ENCODE measurements at regions not wholly inside any gene's neighbourhood (a gene's known extent, or its start where the extent isn't known, plus 50 kb on each side); places are given as distances from the start of the nearest gene placed in this dataset.

GRCh38 chr12:115449526-115449925, 765.6 kb upstream of the TBX3 start:
- RAD21 ChIA-PET (ENCODE audit: low non-redundant PET in 1 of 2, low total read pairs in 2 of 2, uncharacterized antibody in 2 of 2, unreplicated experiment in 2 of 2) = no interaction called here
- no TSS peak for BruUV-seq (replicated peaks)
- intact Hi-C loops (cut with micrococcal nuclease) = no loop called here

More at GRCh38 chr12:115449526-115449925, 765.6 kb upstream of the TBX3 start:
- ChIA-PET CTCF (no interaction called here), POLR2A (no interaction called here)
- Histone ChIP-seq H3K4me2 (ENCODE audit: low read length) (no peak overlapping the region), H3K9me2 (ENCODE audit: insufficient read depth) (no peaks in the 10 kb centered on the region), H2AFZ (ENCODE audit: low read depth, low read length, poor library complexity, severe bottlenecking) (no peak overlapping the region), H4K20me1 (ENCODE audit: insufficient read depth) (no peaks in the 10 kb centered on the region), H3K4me1 (ENCODE audit: control insufficient read depth in 1 of 2, insufficient read depth in 2 of 2, low read length in 2 of 2) (peaks cover 13 to 16% of the 10 kb centered on the region in 2 experiments; a peak in 3 of 4 replicates), H3K9me3 (ENCODE audit: control insufficient read depth in 1 of 2, insufficient read depth in 1 of 2, low read depth in 1 of 2, low read length in 2 of 2) (no peaks in the 10 kb centered on the region), H3K4me3 (replicated peaks in 1 of 2; ENCODE audit: low read depth in 1 of 2, low read length in 2 of 2) (no peak overlapping the region), H3K27ac (ENCODE audit: low read depth, low read length) (no peak overlapping the region), H3K27me3 (ENCODE audit: insufficient read depth, low read length) (peaks cover 5% of the 10 kb centered on the region; the same call in 1 of the 2 replicates), H3K9ac (ENCODE audit: low read length) (no peak overlapping the region), H3K79me2 (ENCODE audit: insufficient read depth, low read length) (no peaks in the 10 kb centered on the region), H3K36me3 (ENCODE audit: control insufficient read depth in 1 of 2, insufficient read depth in 2 of 2, low read length in 2 of 2) (no peaks in the 10 kb centered on the region)
- TF ChIP-seq CEBPB (IDR thresholded peaks at IDR 0.05; ENCODE audit: low read depth) = no peak
- TF ChIP-seq YY1 (IDR thresholded peaks at IDR 0.05; ENCODE audit: extremely low read depth, insufficient replicate concordance, low read depth, low read length) = no peak
- TF ChIP-seq EGR1 (IDR thresholded peaks at IDR 0.05; ENCODE audit: low read depth) = no peak
- TF ChIP-seq, protein P1, sequence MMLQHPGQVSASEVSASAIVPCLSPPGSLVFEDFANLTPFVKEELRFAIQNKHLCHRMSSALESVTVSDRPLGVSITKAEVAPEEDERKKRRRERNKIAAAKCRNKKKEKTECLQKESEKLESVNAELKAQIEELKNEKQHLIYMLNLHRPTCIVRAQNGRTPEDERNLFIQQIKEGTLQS (IDR thresholded peaks at IDR 0.05) = no peak
- TF ChIP-seq CBX3 (IDR thresholded peaks at IDR 0.05; ENCODE audit: low read depth) = no peak
- TF ChIP-seq SP1 (IDR thresholded peaks at IDR 0.05; ENCODE audit: low read depth) = no peak
- TF ChIP-seq MAX (IDR thresholded peaks at IDR 0.05) = no peak
- no peak for TF ChIP-seq ZFX (IDR thresholded peaks at IDR 0.05)
- TF ChIP-seq POLR2A (IDR thresholded peaks at IDR 0.05; ENCODE audit: borderline replicate concordance, extremely low read depth, insufficient read depth, insufficient read length) = no peak
- TF ChIP-seq RAD21 (IDR thresholded peaks at IDR 0.05; ENCODE audit: low read depth) = no peak
- TF ChIP-seq, protein P2, sequence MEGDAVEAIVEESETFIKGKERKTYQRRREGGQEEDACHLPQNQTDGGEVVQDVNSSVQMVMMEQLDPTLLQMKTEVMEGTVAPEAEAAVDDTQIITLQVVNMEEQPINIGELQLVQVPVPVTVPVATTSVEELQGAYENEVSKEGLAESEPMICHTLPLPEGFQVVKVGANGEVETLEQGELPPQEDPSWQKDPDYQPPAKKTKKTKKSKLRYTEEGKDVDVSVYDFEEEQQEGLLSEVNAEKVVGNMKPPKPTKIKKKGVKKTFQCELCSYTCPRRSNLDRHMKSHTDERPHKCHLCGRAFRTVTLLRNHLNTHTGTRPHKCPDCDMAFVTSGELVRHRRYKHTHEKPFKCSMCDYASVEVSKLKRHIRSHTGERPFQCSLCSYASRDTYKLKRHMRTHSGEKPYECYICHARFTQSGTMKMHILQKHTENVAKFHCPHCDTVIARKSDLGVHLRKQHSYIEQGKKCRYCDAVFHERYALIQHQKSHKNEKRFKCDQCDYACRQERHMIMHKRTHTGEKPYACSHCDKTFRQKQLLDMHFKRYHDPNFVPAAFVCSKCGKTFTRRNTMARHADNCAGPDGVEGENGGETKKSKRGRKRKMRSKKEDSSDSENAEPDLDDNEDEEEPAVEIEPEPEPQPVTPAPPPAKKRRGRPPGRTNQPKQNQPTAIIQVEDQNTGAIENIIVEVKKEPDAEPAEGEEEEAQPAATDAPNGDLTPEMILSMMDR (IDR thresholded peaks at IDR 0.05 in 2 of 3, conservative IDR thresholded peaks at IDR 0.05 in 1 of 3; ENCODE audit: borderline replicate concordance in 1 of 3, insufficient read depth in 1 of 3, low read depth in 2 of 3, low read length in 2 of 3) = no peak
- no peak for TF ChIP-seq SIN3A (IDR thresholded peaks at IDR 0.05; ENCODE audit: low read depth)
- TF ChIP-seq POLR2AphosphoS5 (IDR thresholded peaks at IDR 0.05; ENCODE audit: low read depth, low read length) = no peak
- no peak for TF ChIP-seq FOSL1 (IDR thresholded peaks at IDR 0.05; ENCODE audit: low read depth)
- TF ChIP-seq ZNF274 (IDR thresholded peaks at IDR 0.05; ENCODE audit: low read depth, low read length) = no peak
- TF ChIP-seq, protein P3, sequence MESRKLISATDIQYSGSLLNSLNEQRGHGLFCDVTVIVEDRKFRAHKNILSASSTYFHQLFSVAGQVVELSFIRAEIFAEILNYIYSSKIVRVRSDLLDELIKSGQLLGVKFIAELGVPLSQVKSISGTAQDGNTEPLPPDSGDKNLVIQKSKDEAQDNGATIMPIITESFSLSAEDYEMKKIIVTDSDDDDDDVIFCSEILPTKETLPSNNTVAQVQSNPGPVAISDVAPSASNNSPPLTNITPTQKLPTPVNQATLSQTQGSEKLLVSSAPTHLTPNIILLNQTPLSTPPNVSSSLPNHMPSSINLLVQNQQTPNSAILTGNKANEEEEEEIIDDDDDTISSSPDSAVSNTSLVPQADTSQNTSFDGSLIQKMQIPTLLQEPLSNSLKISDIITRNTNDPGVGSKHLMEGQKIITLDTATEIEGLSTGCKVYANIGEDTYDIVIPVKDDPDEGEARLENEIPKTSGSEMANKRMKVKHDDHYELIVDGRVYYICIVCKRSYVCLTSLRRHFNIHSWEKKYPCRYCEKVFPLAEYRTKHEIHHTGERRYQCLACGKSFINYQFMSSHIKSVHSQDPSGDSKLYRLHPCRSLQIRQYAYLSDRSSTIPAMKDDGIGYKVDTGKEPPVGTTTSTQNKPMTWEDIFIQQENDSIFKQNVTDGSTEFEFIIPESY (IDR thresholded peaks at IDR 0.05; ENCODE audit: extremely low read depth, insufficient replicate concordance, low read length) = no peak
- TF ChIP-seq EZH2phosphoT487 (IDR thresholded peaks at IDR 0.05; ENCODE audit: borderline replicate concordance) = no peak
- no peak for TF ChIP-seq JUND (IDR thresholded peaks at IDR 0.05)
- DNase-seq (ENCODE audit: low read depth, low spot score) = no peak
- no peak for ATAC-seq

Data from HCT116 (cell line).